ENCODE measurements at regions not wholly inside any gene's neighbourhood (a gene's known extent, or its start where the extent isn't known, plus 50 kb on each side); places are given as distances from the start of the nearest gene placed in this dataset.

GRCh38 chr20:22819784-22820183 lies 215.3 kb upstream of the SSTR4 start:
- Histone ChIP-seq H3K36me3 (ENCODE audit: control insufficient read depth in 1 of 2, insufficient read depth in 2 of 2, low read length in 1 of 2) (no peaks in the 10 kb centered on the region), H3K27ac (ENCODE audit: low read depth in 1 of 2, low read length in 2 of 2) (no peak overlapping the region), H3K4me3 (ENCODE audit: low read length in 2 of 2) (no peak overlapping the region), H3K9me3 (ENCODE audit: control insufficient read depth, low read length) (no peaks in the 10 kb centered on the region), H3K4me1 (ENCODE audit: control insufficient read depth in 1 of 2, insufficient read depth in 2 of 2, low read length in 2 of 2) (no peaks in the 10 kb centered on the region), H3K27me3 (ENCODE audit: control insufficient read depth in 1 of 2, insufficient read depth in 2 of 2, low read length in 1 of 2) (no peaks in the 10 kb centered on the region)
- no peak for ATAC-seq (ENCODE audit: low FRiP score)
- DNase-seq: no peak
- intact Hi-C loops (cut with DNase I): no loop called here
- 91 to 96% methylated on average over 2 of the region's 2 CpGs for WGBS, 2 donors

GRCh38 chr20:22821081-22821727 lies 213.9 kb upstream of the SSTR4 start:
- intact Hi-C loops (cut with DNase I): no loop called here
- no peak overlapping the region for H3K27ac ChIP-seq (ENCODE audit: low read depth in 1 of 2, low read length in 2 of 2)
- ATAC-seq (ENCODE audit: low FRiP score) (no peak), DNase-seq (no peak)
- H3K9me3 ChIP-seq (ENCODE audit: control insufficient read depth, low read length): no peaks in the 10 kb centered on the region
- H3K4me3 ChIP-seq (ENCODE audit: low read length in 2 of 2): no peak overlapping the region
- H3K36me3 ChIP-seq (ENCODE audit: control insufficient read depth in 1 of 2, insufficient read depth in 2 of 2, low read length in 1 of 2): no peaks in the 10 kb centered on the region
- H3K4me1 ChIP-seq (ENCODE audit: control insufficient read depth in 1 of 2, insufficient read depth in 2 of 2, low read length in 2 of 2): no peaks in the 10 kb centered on the region
- 65 to 69% methylated on average over 7 of the region's 7 CpGs for WGBS, 2 donors
- H3K27me3 ChIP-seq (ENCODE audit: control insufficient read depth in 1 of 2, insufficient read depth in 2 of 2, low read length in 1 of 2): no peaks in the 10 kb centered on the region

DNA sequence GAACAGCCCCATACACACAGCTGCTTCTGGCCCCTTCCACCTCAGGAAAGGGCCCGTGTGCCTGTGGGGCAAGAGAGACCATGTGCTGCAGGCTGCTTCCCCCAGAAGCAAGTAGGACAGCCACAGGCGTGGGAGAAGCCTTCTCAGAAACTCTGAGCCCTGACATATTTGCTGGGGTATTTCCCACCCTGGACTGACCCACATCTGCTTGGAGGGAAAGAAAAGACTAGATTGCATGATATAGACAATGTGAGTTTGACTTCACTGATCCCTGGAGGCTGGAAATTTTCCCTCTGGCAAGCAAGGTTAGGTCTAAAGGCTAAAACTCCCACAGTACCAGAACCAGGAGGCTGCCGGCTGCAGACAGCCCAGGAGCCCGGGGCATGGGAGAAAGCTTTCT lies 213.3 kb upstream of the SSTR4 start:
- Histone ChIP-seq H3K9me3 (ENCODE audit: control insufficient read depth, low read length) (no peaks in the 10 kb centered on the region), H3K4me1 (ENCODE audit: control insufficient read depth in 1 of 2, insufficient read depth in 2 of 2, low read length in 2 of 2) (no peaks in the 10 kb centered on the region), H3K4me3 (ENCODE audit: low read length in 2 of 2) (no peak overlapping the region), H3K27ac (ENCODE audit: low read depth in 1 of 2, low read length in 2 of 2) (no peak overlapping the region), H3K27me3 (ENCODE audit: control insufficient read depth in 1 of 2, insufficient read depth in 2 of 2, low read length in 1 of 2) (no peaks in the 10 kb centered on the region), H3K36me3 (ENCODE audit: control insufficient read depth in 1 of 2, insufficient read depth in 2 of 2, low read length in 1 of 2) (no peaks in the 10 kb centered on the region)
- DNase-seq: no peak
- intact Hi-C loops (cut with DNase I): no loop called here
- no peak for ATAC-seq (ENCODE audit: low FRiP score)
- 86 to 87% methylated on average over 4 of the region's 4 CpGs for WGBS, 2 donors

DNA sequence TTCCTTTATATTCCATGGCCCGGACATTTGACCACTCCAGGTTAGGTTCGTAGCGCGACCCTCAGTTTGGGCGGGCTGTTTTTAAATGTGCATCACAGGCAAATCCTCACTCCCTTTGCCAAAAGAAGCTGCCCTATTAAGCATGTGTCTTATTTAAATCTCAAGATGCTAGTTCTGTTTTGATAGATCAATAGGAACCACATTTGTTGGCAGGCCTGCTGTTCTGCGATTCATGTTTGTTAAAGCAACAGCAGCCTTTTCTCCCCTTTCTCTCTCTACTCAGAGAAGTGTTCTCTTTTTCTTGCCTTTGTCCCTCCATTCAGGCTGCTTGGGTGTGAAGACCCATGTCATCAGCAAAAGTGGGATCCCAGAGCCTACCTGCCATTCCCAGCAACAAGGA lies 212.0 kb upstream of the SSTR4 start:
- Histone ChIP-seq H3K36me3 (ENCODE audit: control insufficient read depth in 1 of 2, insufficient read depth in 2 of 2, low read length in 1 of 2) (no peaks in the 10 kb centered on the region), H3K4me3 (ENCODE audit: low read length in 2 of 2) (no peak overlapping the region), H3K4me1 (ENCODE audit: control insufficient read depth in 1 of 2, insufficient read depth in 2 of 2, low read length in 2 of 2) (no peaks in the 10 kb centered on the region), H3K27ac (ENCODE audit: low read depth in 1 of 2, low read length in 2 of 2) (no peak overlapping the region), H3K9me3 (ENCODE audit: control insufficient read depth, low read length) (no peaks in the 10 kb centered on the region), H3K27me3 (ENCODE audit: control insufficient read depth in 1 of 2, insufficient read depth in 2 of 2, low read length in 1 of 2) (no peaks in the 10 kb centered on the region)
- DNase-seq (no peak), ATAC-seq (ENCODE audit: low FRiP score) (no peak)
- WGBS, 2 donors: 94 to 95% methylated on average over 6 of the region's 6 CpGs
- intact Hi-C loops (cut with DNase I): no loop called here

DNA sequence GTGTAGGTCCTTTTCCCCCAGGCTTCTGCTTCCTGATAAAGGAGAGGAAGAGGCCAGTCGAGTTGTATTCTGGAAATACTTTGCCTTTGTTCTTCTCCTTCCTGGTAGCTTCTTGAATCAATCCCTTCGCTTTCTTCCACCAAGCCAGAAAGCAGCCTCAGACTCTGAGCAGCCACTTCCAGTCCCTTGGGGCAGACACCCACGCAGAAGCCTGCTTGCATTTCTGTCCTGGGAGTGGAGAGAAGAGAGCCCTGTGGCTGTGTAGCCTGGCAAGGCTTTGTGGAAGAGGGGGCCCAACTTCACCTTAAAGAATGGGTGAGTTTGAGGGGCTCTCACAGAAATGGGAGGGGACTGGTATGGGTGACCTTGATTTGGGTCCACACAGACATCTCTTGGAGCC lies 211.0 kb upstream of the SSTR4 start:
- H3K9me3 ChIP-seq (ENCODE audit: control insufficient read depth, low read length): no peaks in the 10 kb centered on the region
- ATAC-seq (ENCODE audit: low FRiP score) (no peak), DNase-seq (no peak)
- H3K27me3 ChIP-seq (ENCODE audit: control insufficient read depth in 1 of 2, insufficient read depth in 2 of 2, low read length in 1 of 2): no peaks in the 10 kb centered on the region
- intact Hi-C loops (cut with DNase I): no loop called here
- H3K36me3 ChIP-seq (ENCODE audit: control insufficient read depth in 1 of 2, insufficient read depth in 2 of 2, low read length in 1 of 2): no peaks in the 10 kb centered on the region
- H3K27ac ChIP-seq (ENCODE audit: low read depth in 1 of 2, low read length in 2 of 2): no peak overlapping the region
- no peaks in the 10 kb centered on the region for H3K4me1 ChIP-seq (ENCODE audit: control insufficient read depth in 1 of 2, insufficient read depth in 2 of 2, low read length in 2 of 2)
- 54 to 80% methylated on average over 3 of the region's 3 CpGs for WGBS, 2 donors
- no peak overlapping the region for H3K4me3 ChIP-seq (ENCODE audit: low read length in 2 of 2)

GRCh38 chr20:22825076-22825475 lies 210.0 kb upstream of the SSTR4 start:
- ATAC-seq (ENCODE audit: low FRiP score): no peak
- WGBS, 2 donors: 93 to 94% methylated on average over 3 of the region's 3 CpGs
- intact Hi-C loops (cut with DNase I): no loop called here

DNA sequence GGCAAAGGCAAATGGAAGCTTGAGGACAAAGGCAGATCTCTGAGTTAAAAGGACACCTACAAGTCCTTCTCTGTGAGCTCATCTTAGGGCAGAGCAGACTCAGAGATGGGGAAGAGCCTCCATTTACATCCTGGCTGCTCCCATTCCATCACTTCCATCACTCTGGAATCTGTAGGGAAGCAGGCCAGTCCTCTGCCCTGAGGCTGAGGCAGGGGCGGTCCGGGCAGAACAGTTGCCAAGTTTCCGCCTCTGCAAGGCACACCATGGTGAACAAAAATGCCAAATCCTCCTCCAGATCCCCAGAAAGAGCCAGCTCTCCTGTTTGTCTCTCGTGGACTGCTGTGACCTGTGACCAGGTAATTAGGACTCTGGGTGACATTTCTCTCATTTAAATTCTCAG lies 209.6 kb upstream of the SSTR4 start:
- ATAC-seq (ENCODE audit: low FRiP score): no peak
- DNase-seq: no peak
- no peaks in the 10 kb centered on the region for H3K27me3 ChIP-seq (ENCODE audit: control insufficient read depth in 1 of 2, insufficient read depth in 2 of 2, low read length in 1 of 2)
- no peak overlapping the region for H3K4me3 ChIP-seq (ENCODE audit: low read length in 2 of 2)
- intact Hi-C loops (cut with DNase I): no loop called here
- H3K4me1 ChIP-seq (ENCODE audit: control insufficient read depth in 1 of 2, insufficient read depth in 2 of 2, low read length in 2 of 2): no peaks in the 10 kb centered on the region
- H3K36me3 ChIP-seq (ENCODE audit: control insufficient read depth in 1 of 2, insufficient read depth in 2 of 2, low read length in 1 of 2): no peaks in the 10 kb centered on the region
- no peak overlapping the region for H3K27ac ChIP-seq (ENCODE audit: low read depth in 1 of 2, low read length in 2 of 2)
- H3K9me3 ChIP-seq (ENCODE audit: control insufficient read depth, low read length): no peaks in the 10 kb centered on the region
- WGBS, 2 donors: 24 to 30% methylated on average over 4 of the region's 4 CpGs

More at GRCh38 chr20:22825076-22825475, 210.0 kb upstream of the SSTR4 start:
- Histone ChIP-seq H3K4me3 (ENCODE audit: low read length in 2 of 2) (no peak overlapping the region), H3K27me3 (ENCODE audit: control insufficient read depth in 1 of 2, insufficient read depth in 2 of 2, low read length in 1 of 2) (no peaks in the 10 kb centered on the region), H3K36me3 (ENCODE audit: control insufficient read depth in 1 of 2, insufficient read depth in 2 of 2, low read length in 1 of 2) (no peaks in the 10 kb centered on the region), H3K9me3 (ENCODE audit: control insufficient read depth, low read length) (no peaks in the 10 kb centered on the region), H3K4me1 (ENCODE audit: control insufficient read depth in 1 of 2, insufficient read depth in 2 of 2, low read length in 2 of 2) (no peaks in the 10 kb centered on the region), H3K27ac (ENCODE audit: low read depth in 1 of 2, low read length in 2 of 2) (no peak overlapping the region)
- no peak for DNase-seq

DNA sequence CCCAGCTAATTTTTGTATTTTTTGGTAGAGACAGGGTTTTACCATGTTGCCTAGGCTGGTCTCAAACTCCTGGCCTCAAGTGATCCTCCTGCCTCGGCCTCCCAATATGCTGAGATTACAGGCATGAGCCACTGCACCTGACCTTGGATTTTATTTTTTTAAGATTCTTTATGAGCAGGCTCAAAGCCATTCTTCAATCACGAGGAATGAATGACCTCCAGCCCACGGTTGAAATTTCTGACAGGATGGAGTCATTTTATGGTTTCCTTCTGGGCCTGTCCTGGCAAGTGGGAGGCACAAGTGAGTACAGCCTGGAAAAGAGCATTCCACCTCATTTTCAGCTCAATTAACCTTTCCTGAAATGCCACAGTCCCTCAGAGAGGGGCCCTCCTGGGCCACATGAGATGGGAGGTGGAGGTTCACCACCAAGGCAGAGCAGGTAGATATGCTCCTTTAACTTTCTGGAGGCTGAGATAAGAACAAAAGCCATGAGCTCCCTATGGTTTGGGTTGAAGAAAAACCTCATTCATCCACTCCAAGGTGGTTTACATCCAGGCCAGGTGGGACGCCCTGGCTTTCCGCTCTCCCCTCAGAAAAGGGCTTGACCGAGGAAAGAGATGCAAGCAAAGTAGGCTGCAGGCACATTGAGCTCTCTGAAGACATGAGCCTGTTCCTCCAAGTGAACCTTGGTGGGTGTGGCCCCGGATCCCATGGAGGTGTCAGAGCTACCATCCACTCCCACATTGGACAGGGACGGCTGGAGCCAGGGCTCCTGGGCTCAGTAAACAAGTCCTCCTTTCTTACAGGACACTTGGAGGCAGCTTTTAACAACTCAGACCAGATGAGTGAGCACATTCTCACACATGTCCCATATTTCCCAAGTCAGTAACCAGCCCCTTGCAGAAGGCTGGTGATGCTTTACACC lies 208.5 kb upstream of the SSTR4 start:
- intact Hi-C loops (cut with DNase I): no loop called here
- H3K9me3 ChIP-seq (ENCODE audit: control insufficient read depth, low read length): no peaks in the 10 kb centered on the region
- H3K4me1 ChIP-seq (ENCODE audit: control insufficient read depth in 1 of 2, insufficient read depth in 2 of 2, low read length in 2 of 2): no peaks in the 10 kb centered on the region
- WGBS, 2 donors: 87 to 90% methylated on average over 8 of the region's 8 CpGs
- no peak overlapping the region for H3K27ac ChIP-seq (ENCODE audit: low read depth in 1 of 2, low read length in 2 of 2)
- DNase-seq (no peak), ATAC-seq (ENCODE audit: low FRiP score) (no peak)
- H3K4me3 ChIP-seq (ENCODE audit: low read length in 2 of 2): no peak overlapping the region
- H3K27me3 ChIP-seq (ENCODE audit: control insufficient read depth in 1 of 2, insufficient read depth in 2 of 2, low read length in 1 of 2): no peaks in the 10 kb centered on the region
- no peaks in the 10 kb centered on the region for H3K36me3 ChIP-seq (ENCODE audit: control insufficient read depth in 1 of 2, insufficient read depth in 2 of 2, low read length in 1 of 2)

- WGBS, 2 donors: 92 to 93% methylated on average over 3 of the region's 3 CpGs
- no peak for ATAC-seq (ENCODE audit: low FRiP score)
- intact Hi-C loops (cut with DNase I): no loop called here
- no peak for DNase-seq
- Histone ChIP-seq H3K4me1 (ENCODE audit: control insufficient read depth in 1 of 2, insufficient read depth in 2 of 2, low read length in 2 of 2) (no peaks in the 10 kb centered on the region), H3K4me3 (ENCODE audit: low read length in 2 of 2) (no peak overlapping the region), H3K9me3 (ENCODE audit: control insufficient read depth, low read length) (no peaks in the 10 kb centered on the region), H3K36me3 (ENCODE audit: control insufficient read depth in 1 of 2, insufficient read depth in 2 of 2, low read length in 1 of 2) (no peaks in the 10 kb centered on the region), H3K27me3 (ENCODE audit: control insufficient read depth in 1 of 2, insufficient read depth in 2 of 2, low read length in 1 of 2) (no peaks in the 10 kb centered on the region), H3K27ac (ENCODE audit: low read depth in 1 of 2, low read length in 2 of 2) (no peak overlapping the region)
Measured at GRCh38 chr20:22827916-22828315, 207.2 kb upstream of the SSTR4 start.
